SK-N-MC (cell line): ENCODE measurements at regions not wholly inside any gene's neighbourhood (a gene's known extent, or its start where the extent isn't known, plus 50 kb on each side); places are given as distances from the start of the nearest gene placed in this dataset.

ENCODE experiments used
- EZH2 ChIP-seq: fragments of 200-600 bp; sonication (generic); IDR thresholded peaks from one replicate; pipeline ENCODE4 v1.6.1; 2017; ENCODE audit warnings: antibody characterized with exemption
- POLR2AphosphoS5 ChIP-seq: IDR thresholded peaks from 2 replicates; pipeline ENCODE4 v1.6.1; 2012; ENCODE audit warnings: mild to moderate bottlenecking, low read depth, low read length, borderline replicate concordance

- TF ChIP-seq POLR2AphosphoS5 (no peak), EZH2 (no peak)
Measured at GRCh38 chr2:188820576-188820975, 153.6 kb upstream of the COL3A1 start.
